BLaER1 treated with 17β-estradiol and CSF1 and Interleukin-3, amounts not matched to agents 10 nM and 100 nM (cell line): ENCODE measurements at regions not wholly inside any gene's neighbourhood (a gene's known extent, or its start where the extent isn't known, plus 50 kb on each side); places are given as distances from the start of the nearest gene placed in this dataset.

Experiments used
- H3K27ac ChIP-seq, 11 experiments: shearing (Covaris generic); formaldehyde crosslinking; 2 replicates each; pipeline ENCODE4 v1.8.1; 2022
- H3K27me3 ChIP-seq, 11 experiments: shearing (Covaris generic); formaldehyde crosslinking; 2 replicates each; pipeline ENCODE4 v1.8.1; 2022
- H3K36me3 ChIP-seq, 11 experiments: shearing (Covaris generic); formaldehyde crosslinking; 2 replicates each; pipeline ENCODE4 v1.8.1; 2022
- H3K4me1 ChIP-seq, 10 experiments: shearing (Covaris generic); formaldehyde crosslinking; 2 replicates each; pipeline ENCODE4 v1.8.1; 2022
- H3K4me2 ChIP-seq, 11 experiments: shearing (Covaris generic); formaldehyde crosslinking; 2 replicates each; pipeline ENCODE4 v1.8.1; 2022
- H3K4me3 ChIP-seq, 10 experiments: shearing (Covaris generic); formaldehyde crosslinking; 2 replicates each; pipeline ENCODE4 v1.8.1; 2022
- H3K9ac ChIP-seq, 11 experiments: shearing (Covaris generic); formaldehyde crosslinking; 2 replicates each; pipeline ENCODE4 v1.8.1; 2022
- H3K9me3 ChIP-seq, 11 experiments: shearing (Covaris generic); formaldehyde crosslinking; replicated peaks in 1 of 11; 2 replicates each; pipeline ENCODE4 v1.8.1; 2022
- H4K20me1 ChIP-seq, 11 experiments: shearing (Covaris generic); formaldehyde crosslinking; 2 replicates each; pipeline ENCODE4 v1.8.1; 2022
- Cebpa-rat ChIP-seq, 11 experiments: shearing (Covaris generic); IDR thresholded peaks; 2 replicates each; pipeline ENCODE4 v1.8.1; 2022

DNA sequence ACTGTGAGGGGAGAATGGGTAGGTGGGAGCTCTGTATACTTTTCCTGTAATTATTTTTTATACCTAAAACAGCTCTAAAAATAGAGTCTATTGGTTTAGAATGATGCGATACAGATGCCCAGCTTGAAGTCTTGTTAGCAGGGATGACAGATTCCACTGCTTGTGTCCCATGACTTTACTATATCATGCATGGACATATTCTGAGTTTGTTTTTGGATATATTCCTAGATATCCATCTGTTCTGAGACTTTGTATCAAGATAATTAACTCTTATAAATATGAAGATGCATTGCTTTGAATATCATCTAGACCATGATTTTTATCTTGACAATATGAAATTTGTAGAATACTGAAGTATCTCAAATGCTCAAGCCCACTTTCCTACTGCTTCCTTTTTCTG lies 1058.1 kb downstream of the RAPGEF2 start:
- TF ChIP-seq Cebpa-rat (IDR thresholded peaks at IDR 0.05) = no peak
- no peaks in the 10 kb centered on the region for H3K4me1 ChIP-seq

DNA sequence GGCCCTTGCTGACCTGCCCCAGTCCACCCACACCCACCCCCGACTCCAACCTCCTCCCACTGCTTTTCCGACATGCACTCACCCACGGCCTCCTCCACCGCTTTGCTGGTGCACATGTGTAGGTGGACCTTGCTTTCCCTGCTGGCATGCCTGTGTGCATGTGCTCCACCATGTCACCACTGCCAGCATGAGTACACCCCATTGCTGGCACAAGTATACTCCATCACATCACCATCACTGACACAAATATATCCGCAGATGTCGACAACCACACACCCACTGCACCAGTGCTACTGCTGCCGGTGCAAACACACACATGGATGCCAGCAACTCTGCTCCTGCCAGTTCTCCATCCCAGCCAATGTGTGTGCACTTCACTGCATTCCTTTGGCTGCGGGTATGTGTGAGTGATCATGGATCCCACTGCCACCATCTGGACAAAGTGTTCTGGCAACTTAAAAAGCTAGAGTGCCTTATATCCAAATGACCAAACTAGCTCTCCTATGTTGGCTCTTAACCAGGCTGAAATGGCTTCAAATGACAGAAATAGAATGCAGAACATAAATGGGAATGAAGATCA lies 1072.3 kb downstream of the RAPGEF2 start:
- H3K4me3 ChIP-seq = no peak overlapping the region
- peaks cover 0 to 12% (median 6%) of the 10 kb centered on the region in 11 experiments; a peak in 7 of 22 replicates for H3K9me3 ChIP-seq
- no peaks in the 10 kb centered on the region for H4K20me1 ChIP-seq
- no peaks in the 10 kb centered on the region for H3K36me3 ChIP-seq
- H3K9ac ChIP-seq = no peak overlapping the region
- no peak overlapping the region for H3K27ac ChIP-seq
- no peaks in the 10 kb centered on the region for H3K27me3 ChIP-seq
- TF ChIP-seq Cebpa-rat (IDR thresholded peaks at IDR 0.05) = no peak
- H3K4me1 ChIP-seq = no peaks in the 10 kb centered on the region
- H3K4me2 ChIP-seq = no peak overlapping the region

More for the DNA sequence above, 1058.1 kb downstream of the RAPGEF2 start:
- H3K9ac ChIP-seq = no peak overlapping the region
- H4K20me1 ChIP-seq = no peaks in the 10 kb centered on the region
- no peaks in the 10 kb centered on the region for H3K36me3 ChIP-seq
- H3K4me3 ChIP-seq = no peak overlapping the region
- peaks cover 0 to 9% (median 0%) of the 10 kb centered on the region in 11 experiments; a peak in 2 of 22 replicates for H3K9me3 ChIP-seq
- no peak overlapping the region for H3K4me2 ChIP-seq
- H3K27me3 ChIP-seq = no peaks in the 10 kb centered on the region
- H3K27ac ChIP-seq = no peak overlapping the region

DNA sequence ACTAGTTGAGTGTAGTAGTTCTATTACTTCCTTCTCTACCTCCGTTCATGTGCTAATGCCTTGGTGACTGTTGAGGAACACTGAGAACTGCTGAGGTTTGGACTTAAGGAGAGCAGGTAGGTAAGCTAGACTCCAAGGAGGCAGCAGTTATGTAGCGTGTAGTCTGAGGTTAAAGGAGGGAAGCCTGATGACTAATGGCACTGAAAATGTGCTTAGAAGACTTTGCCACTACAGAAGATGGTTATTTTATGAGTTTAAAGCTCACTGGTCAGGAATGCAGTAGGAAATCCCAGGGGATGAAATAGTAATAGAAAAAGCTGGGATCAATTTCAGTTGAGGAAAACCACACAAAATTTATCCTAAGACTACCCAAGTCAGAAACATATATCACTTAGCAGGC lies 1077.3 kb downstream of the RAPGEF2 start:
- TF ChIP-seq Cebpa-rat (IDR thresholded peaks at IDR 0.05) = no peak
- no peaks in the 10 kb centered on the region for H3K36me3 ChIP-seq
- no peak overlapping the region for H3K9ac ChIP-seq
- no peaks in the 10 kb centered on the region for H4K20me1 ChIP-seq
- H3K4me3 ChIP-seq = no peak overlapping the region
- H3K9me3 ChIP-seq = no peaks in the 10 kb centered on the region
- H3K4me1 ChIP-seq = no peaks in the 10 kb centered on the region
- no peak overlapping the region for H3K4me2 ChIP-seq
- no peak overlapping the region for H3K27ac ChIP-seq
- no peaks in the 10 kb centered on the region for H3K27me3 ChIP-seq

DNA sequence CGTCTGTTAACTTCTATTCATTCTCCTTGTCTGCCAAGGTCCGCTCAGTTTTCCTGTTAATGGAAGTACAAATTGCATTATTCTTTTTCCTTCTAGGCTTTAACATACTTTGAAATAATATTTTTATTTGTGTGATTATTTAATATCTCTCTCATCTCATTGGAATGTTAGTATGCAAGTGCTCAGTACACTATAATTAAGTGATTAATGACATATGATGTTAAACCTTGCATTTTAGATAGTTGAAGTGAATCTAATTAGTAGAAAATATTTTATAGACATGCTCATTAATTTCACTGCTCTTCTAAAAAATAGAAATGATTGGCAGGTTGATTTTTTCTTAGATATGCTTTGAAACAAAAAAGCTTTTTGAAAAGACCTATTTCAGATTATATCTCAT lies 1079.8 kb downstream of the RAPGEF2 start:
- Histone ChIP-seq H3K4me2 (no peak overlapping the region), H3K27me3 (no peaks in the 10 kb centered on the region), H3K4me3 (no peak overlapping the region), H3K36me3 (no peaks in the 10 kb centered on the region), H4K20me1 (no peaks in the 10 kb centered on the region), H3K9ac (no peak overlapping the region), H3K4me1 (no peaks in the 10 kb centered on the region), H3K9me3 (no peaks in the 10 kb centered on the region), H3K27ac (no peak overlapping the region)
- TF ChIP-seq Cebpa-rat (IDR thresholded peaks at IDR 0.05) = no peak

DNA sequence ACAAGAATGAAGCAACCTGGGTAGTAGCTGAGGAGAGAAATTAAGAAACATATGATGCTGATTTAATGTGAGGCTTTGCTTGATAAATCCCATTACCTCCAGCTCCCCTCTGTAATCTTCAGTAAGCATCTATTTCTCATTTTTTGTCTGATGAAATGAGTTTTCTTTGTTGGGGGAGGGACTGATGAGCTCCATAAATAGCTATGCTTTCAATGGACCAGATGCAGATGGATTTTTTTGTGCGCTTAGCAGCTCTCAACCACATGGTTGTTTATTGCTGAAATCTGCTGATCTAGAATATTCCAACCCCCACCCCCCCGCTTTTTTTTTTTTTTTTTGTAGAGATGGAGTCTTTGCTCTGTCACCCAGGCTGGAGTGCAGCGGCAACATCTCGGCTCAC lies 1082.0 kb downstream of the RAPGEF2 start:
- H3K27ac ChIP-seq = no peak overlapping the region
- no peaks in the 10 kb centered on the region for H3K4me1 ChIP-seq
- no peaks in the 10 kb centered on the region for H3K27me3 ChIP-seq
- TF ChIP-seq Cebpa-rat (IDR thresholded peaks at IDR 0.05) = no peak
- no peaks in the 10 kb centered on the region for H3K36me3 ChIP-seq
- no peak overlapping the region for H3K9ac ChIP-seq
- no peak overlapping the region for H3K4me3 ChIP-seq
- no peaks in the 10 kb centered on the region for H4K20me1 ChIP-seq
- no peaks in the 10 kb centered on the region for H3K9me3 ChIP-seq
- H3K4me2 ChIP-seq = no peak overlapping the region

DNA sequence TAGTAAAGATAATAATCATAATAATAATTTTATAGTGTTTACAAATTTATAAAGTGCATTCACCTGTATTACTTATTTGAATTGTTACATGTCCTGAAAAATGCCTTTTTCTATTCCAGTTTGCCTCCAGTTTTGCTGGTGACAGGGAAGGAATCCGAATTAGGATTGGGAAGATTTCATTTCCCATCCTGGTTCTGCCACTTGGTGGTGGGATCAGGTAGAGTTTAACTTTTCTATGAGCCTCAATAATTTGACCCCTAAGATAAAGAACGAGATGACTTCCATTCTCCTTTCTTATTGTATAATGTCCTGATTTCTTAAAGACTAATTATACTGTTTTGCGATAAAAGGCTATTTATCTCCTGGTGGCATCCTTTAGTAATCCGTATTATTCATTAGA lies 1090.9 kb downstream of the RAPGEF2 start:
- TF ChIP-seq Cebpa-rat (IDR thresholded peaks at IDR 0.05) = no peak

DNA sequence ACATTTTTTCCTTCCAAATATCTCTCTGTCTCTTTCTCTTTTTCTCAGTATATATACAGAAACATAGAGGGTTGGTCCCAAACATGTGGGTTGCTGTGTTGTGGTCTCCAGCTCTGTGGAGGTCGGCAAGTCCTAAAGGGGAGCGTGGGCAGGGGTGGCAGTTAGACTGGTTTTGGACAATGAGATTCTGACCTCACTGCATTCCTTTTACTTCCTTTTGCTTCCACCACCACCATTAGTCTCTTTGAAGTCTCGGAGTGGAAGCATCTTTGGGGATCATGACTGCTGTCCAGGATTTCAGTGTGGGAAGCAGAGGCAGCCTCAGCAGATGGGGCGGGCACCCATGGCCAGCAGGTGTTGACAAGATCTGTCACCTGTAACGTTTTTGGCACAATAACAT lies 1091.8 kb downstream of the RAPGEF2 start:
- Histone ChIP-seq H3K4me2 (no peak overlapping the region), H4K20me1 (no peaks in the 10 kb centered on the region), H3K4me3 (no peak overlapping the region), H3K36me3 (no peaks in the 10 kb centered on the region), H3K27ac (no peak overlapping the region), H3K27me3 (no peaks in the 10 kb centered on the region), H3K9ac (no peak overlapping the region), H3K4me1 (no peaks in the 10 kb centered on the region), H3K9me3 (peaks cover 0 to 4% (median 0%) of the 10 kb centered on the region in 11 experiments; a peak in 3 of 22 replicates)
- no peak for TF ChIP-seq Cebpa-rat (IDR thresholded peaks at IDR 0.05)

More for the DNA sequence above, 1090.9 kb downstream of the RAPGEF2 start:
- Histone ChIP-seq H3K9ac (no peak overlapping the region), H3K4me2 (no peak overlapping the region), H3K27me3 (no peaks in the 10 kb centered on the region), H3K9me3 (no peaks in the 10 kb centered on the region), H3K36me3 (no peaks in the 10 kb centered on the region), H3K4me3 (no peak overlapping the region), H3K27ac (no peak overlapping the region), H4K20me1 (no peaks in the 10 kb centered on the region), H3K4me1 (no peaks in the 10 kb centered on the region)

DNA sequence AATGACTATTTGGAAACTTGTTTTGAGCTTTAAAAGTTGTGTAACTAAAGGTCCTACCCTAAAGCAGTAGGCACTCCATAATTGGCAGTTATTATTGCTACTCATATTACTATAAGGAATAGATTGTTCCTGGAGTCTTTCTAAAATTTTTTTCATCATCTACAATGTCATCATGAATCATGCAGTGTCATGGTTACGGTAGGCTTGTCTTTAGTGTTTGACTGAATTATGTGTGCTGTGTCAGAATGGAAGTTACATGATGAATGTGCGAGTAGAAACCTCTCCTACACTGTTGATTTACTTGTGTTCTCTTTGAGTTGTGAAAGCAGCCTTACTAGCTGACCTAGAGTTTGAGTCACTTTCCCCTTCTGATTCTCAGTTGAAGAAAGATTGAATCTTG lies 1099.9 kb downstream of the RAPGEF2 start:
- Histone ChIP-seq H3K4me3 (no peak overlapping the region), H3K4me2 (no peak overlapping the region), H4K20me1 (no peaks in the 10 kb centered on the region), H3K9me3 (peaks cover 0 to 17% (median 7%) of the 10 kb centered on the region in 11 experiments; a peak in 6 of 22 replicates), H3K36me3 (no peaks in the 10 kb centered on the region), H3K27ac (no peak overlapping the region), H3K4me1 (no peaks in the 10 kb centered on the region), H3K27me3 (no peaks in the 10 kb centered on the region), H3K9ac (no peak overlapping the region)
- TF ChIP-seq Cebpa-rat (IDR thresholded peaks at IDR 0.05) = no peak

DNA sequence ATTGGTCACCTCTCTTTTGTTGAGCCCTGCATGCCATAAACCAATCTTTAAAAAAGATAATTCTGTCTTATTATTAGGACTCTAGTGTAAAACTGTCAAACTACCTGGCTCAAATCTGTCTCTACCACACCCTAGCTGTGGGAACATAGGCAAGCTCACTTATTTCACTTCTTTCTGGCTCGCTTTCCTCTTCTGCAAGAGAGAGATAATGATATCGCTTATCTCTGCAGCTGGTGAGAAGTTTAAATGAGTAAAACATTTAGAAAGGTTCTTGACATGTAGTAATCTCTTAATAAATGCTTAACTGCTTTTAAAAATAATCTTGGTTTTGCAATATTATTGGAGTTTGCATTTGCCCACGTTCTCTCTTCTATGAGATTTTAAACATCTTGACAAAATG lies 1109.2 kb downstream of the RAPGEF2 start:
- Histone ChIP-seq H3K27ac (no peak overlapping the region), H3K9ac (no peak overlapping the region), H4K20me1 (no peaks in the 10 kb centered on the region), H3K4me2 (no peak overlapping the region), H3K36me3 (no peaks in the 10 kb centered on the region), H3K4me1 (no peaks in the 10 kb centered on the region), H3K27me3 (no peaks in the 10 kb centered on the region), H3K9me3 (no peaks in the 10 kb centered on the region), H3K4me3 (no peak overlapping the region)
- no peak for TF ChIP-seq Cebpa-rat (IDR thresholded peaks at IDR 0.05)

DNA sequence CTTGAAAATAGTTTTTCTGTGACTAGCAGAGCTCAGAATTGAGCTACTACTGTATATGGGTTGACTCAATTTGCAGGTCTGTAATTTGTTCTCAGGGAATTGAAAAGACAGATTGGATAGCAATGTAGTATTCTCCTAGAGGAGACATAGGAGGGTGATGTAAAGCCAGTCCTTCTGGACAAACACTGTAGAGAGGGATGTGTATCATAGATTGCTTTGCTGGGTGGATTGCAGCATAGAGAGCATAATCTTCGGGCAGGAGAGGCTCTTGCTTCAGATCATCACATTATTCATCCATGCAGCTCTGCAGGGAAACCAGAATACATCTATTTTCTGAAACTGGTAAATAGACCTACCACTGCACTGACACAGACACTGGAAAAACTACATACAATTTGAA lies 1110.5 kb downstream of the RAPGEF2 start:
- no peak overlapping the region for H3K4me2 ChIP-seq
- H3K27me3 ChIP-seq = no peaks in the 10 kb centered on the region
- H4K20me1 ChIP-seq = no peaks in the 10 kb centered on the region
- no peaks in the 10 kb centered on the region for H3K9me3 ChIP-seq
- H3K4me1 ChIP-seq = no peaks in the 10 kb centered on the region
- no peak overlapping the region for H3K4me3 ChIP-seq
- no peak overlapping the region for H3K27ac ChIP-seq
- no peaks in the 10 kb centered on the region for H3K36me3 ChIP-seq
- H3K9ac ChIP-seq = no peak overlapping the region
- TF ChIP-seq Cebpa-rat (IDR thresholded peaks at IDR 0.05) = no peak
